GM18499 (cell line): ENCODE measurements at regions not wholly inside any gene's neighbourhood (a gene's known extent, or its start where the extent isn't known, plus 50 kb on each side); places are given as distances from the start of the nearest gene placed in this dataset.
"Not testable (repeated sequence)": the region's sequence is repeated elsewhere in the genome, so short reads cannot be mapped to it uniquely, and the experiment has no call there.

Source experiments
- ATAC-seq: cut with Tn5 transposase; IDR thresholded peaks from one replicate; pipeline ENCODE4 v1.9.1; 2021; ENCODE audit warnings: moderate number of reproducible peaks; ENCODE audit not compliant: insufficient read depth, unreplicated experiment

GRCh38 chr3:162845918-162846317, 1349.3 kb downstream of the OTOL1 start:
- no peak for ATAC-seq

- ATAC-seq: no peak
Measured at GRCh38 chr3:162847511-162847910, 1350.9 kb downstream of the OTOL1 start.

GRCh38 chr3:162863579-162863978, 1367.0 kb downstream of the OTOL1 start:
- no peak for ATAC-seq

- no peak for ATAC-seq
Measured at GRCh38 chr3:162865466-162865865, 1368.9 kb downstream of the OTOL1 start.

GRCh38 chr3:162879021-162879562, 1382.5 kb downstream of the OTOL1 start:
- no peak for ATAC-seq

- no peak for ATAC-seq
Measured at GRCh38 chr3:162884373-162884772, 1387.8 kb downstream of the OTOL1 start.

- no peak for ATAC-seq
Measured at GRCh38 chr3:162892921-162893793, 1396.5 kb downstream of the OTOL1 start.

- ATAC-seq: no peak
Measured at GRCh38 chr3:162897291-162897690, 1400.7 kb downstream of the OTOL1 start.

GRCh38 chr3:162932503-162932902, 1435.9 kb downstream of the OTOL1 start:
- ATAC-seq: no peak

GRCh38 chr3:162933656-162934055, 1437.0 kb downstream of the OTOL1 start:
- no peak for ATAC-seq

- ATAC-seq: no peak
Measured at GRCh38 chr3:162936706-162937105, 1440.1 kb downstream of the OTOL1 start.

GRCh38 chr3:162938083-162938482, 1441.5 kb downstream of the OTOL1 start:
- ATAC-seq: no peak

- ATAC-seq: no peak
Measured at GRCh38 chr3:162945626-162946025, 1449.0 kb downstream of the OTOL1 start.

- ATAC-seq: no peak
Measured at GRCh38 chr3:162956711-162957110, 1460.1 kb downstream of the OTOL1 start.

- no peak for ATAC-seq
Measured at GRCh38 chr3:162960269-162960668, 1463.7 kb downstream of the OTOL1 start.

GRCh38 chr3:162970292-162970691, 1473.7 kb downstream of the OTOL1 start:
- ATAC-seq: no peak

GRCh38 chr3:162971715-162972114, 1475.1 kb downstream of the OTOL1 start:
- ATAC-seq: no peak

- ATAC-seq: no peak
Measured at GRCh38 chr3:162973428-162973917, 1476.9 kb downstream of the OTOL1 start.

GRCh38 chr3:162978136-162978535, 1481.5 kb downstream of the OTOL1 start:
- ATAC-seq: no peak

- ATAC-seq: no peak
Measured at GRCh38 chr3:162984746-162985145, 1488.1 kb downstream of the OTOL1 start.

GRCh38 chr3:162987085-162987794, 1490.6 kb downstream of the OTOL1 start:
- ATAC-seq: not testable (repeated sequence)
